Right atrium auricular region (tissue), 2 donors: ENCODE measurements at regions not wholly inside any gene's neighbourhood (a gene's known extent, or its start where the extent isn't known, plus 50 kb on each side); places are given as distances from the start of the nearest gene placed in this dataset.
A peak's percentile ranks its signal among the peaks of the same experiment; 100 is the strongest.

Experiments used
- DNase-seq: peaks from one replicate; pipeline ENCODE4 v3.0.0-alpha.2; 2019; ENCODE audit warnings: low spot score
- H3K27ac ChIP-seq, 2 donors: fragments of 200-600 bp; sonication (generic); 1 replicate in 1 of 2; 2 replicates in 1 of 2; pipeline ENCODE4 v1.5.1; 2016 to 2019
- H3K27me3 ChIP-seq, 2 donors: fragments of 200-600 bp; sonication (generic); one replicate each; pipeline versions ENCODE4 v1.5.1 to v1.6.0; 2017 to 2019
- H3K36me3 ChIP-seq: fragments of 200-600 bp; sonication (generic); one replicate; pipeline ENCODE4 v1.5.1; 2016
- H3K4me1 ChIP-seq, 2 donors: fragments of 200-600 bp; sonication (generic); one replicate each; pipeline versions ENCODE4 v1.5.1 to v1.6.0; 2017 to 2019
- H3K4me3 ChIP-seq, 2 donors: fragments of 200-600 bp; sonication (generic); 1 replicate in 1 of 2; 2 replicates in 1 of 2; pipeline ENCODE4 v1.5.1; 2017 to 2019; ENCODE audit warnings: mild to moderate bottlenecking in 1 of 2, moderate library complexity in 1 of 2
- H3K9me3 ChIP-seq, 2 donors: fragments of 200-600 bp; sonication (generic); one replicate each; pipeline ENCODE4 v1.5.1; 2019
- TF ChIP-seq, protein P1 (sequence below), 2 donors: fragments of 200-600 bp; sonication (generic); IDR thresholded peaks; one replicate each; pipeline ENCODE4 v1.5.1; 2019; ENCODE audit warnings: antibody characterized with exemption in 2 of 2

DNA sequence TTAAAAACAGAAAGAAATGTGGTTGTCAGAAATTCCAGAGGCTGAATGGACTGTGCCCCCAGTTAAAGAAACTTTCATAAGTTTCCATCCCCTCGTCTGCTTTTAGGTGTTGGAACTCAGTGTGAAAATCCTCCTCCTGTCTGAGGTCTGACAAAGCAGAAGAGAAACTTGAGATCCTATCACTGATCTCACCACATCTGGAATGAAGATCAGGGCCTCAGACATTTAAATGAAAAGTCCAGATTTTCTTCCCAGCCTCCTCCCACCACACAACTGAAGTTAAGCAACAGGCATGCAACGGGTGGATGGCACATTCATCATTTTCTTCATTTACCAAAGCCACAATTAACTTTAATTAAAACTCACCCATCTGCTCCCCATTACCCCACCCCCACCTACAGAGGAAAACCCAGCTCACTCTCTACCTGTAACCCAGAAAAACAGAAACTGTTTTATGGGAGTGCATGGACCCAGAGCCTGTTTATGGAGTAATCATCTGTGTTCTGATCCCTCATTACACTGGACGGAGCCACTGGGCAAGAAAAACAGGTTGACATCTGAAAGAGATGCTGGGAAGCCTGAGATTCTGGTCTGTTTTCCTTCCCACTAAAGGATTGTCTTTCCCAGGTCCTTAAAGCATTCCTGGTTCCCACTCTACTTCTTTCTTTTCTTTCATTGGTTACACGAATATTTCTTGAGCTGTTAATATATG, 58.1 kb upstream of the HOPX start:
- Histone ChIP-seq H3K4me3 (no peak overlapping the region), H3K9me3 (no peaks in the 10 kb centered on the region), H3K36me3 (no peaks in the 10 kb centered on the region), H3K27ac (no peak overlapping the region), H3K4me1 (no peaks in the 10 kb centered on the region), H3K27me3 (no peaks in the 10 kb centered on the region)
- DNase-seq, result no peak
- TF ChIP-seq, protein P1, sequence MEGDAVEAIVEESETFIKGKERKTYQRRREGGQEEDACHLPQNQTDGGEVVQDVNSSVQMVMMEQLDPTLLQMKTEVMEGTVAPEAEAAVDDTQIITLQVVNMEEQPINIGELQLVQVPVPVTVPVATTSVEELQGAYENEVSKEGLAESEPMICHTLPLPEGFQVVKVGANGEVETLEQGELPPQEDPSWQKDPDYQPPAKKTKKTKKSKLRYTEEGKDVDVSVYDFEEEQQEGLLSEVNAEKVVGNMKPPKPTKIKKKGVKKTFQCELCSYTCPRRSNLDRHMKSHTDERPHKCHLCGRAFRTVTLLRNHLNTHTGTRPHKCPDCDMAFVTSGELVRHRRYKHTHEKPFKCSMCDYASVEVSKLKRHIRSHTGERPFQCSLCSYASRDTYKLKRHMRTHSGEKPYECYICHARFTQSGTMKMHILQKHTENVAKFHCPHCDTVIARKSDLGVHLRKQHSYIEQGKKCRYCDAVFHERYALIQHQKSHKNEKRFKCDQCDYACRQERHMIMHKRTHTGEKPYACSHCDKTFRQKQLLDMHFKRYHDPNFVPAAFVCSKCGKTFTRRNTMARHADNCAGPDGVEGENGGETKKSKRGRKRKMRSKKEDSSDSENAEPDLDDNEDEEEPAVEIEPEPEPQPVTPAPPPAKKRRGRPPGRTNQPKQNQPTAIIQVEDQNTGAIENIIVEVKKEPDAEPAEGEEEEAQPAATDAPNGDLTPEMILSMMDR (IDR thresholded peaks at IDR 0.05), result no peak

DNA sequence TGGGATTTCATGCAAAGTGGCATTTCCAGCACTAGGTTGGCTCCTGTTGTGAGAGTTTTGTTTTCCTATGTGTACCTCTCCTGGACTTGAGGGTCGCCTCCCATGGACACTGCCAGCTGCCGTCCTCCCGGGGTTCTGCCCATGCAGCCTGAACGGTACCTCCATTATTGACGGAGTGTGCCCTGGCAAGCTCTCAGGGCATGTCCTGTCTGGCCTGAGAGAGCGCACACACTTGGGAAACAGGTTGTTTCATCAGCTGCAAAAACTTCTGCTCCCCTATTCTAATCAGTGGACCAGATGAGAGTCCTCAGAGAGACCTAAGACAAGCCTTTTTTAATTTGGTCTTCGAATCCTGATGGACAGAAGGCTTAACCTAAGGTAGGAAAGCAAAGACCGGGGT, 56.6 kb upstream of the HOPX start:
- no peak overlapping the region for H3K27ac ChIP-seq
- TF ChIP-seq, protein P1 (IDR thresholded peaks at IDR 0.05), result no peak
- no peaks in the 10 kb centered on the region for H3K36me3 ChIP-seq

DNA sequence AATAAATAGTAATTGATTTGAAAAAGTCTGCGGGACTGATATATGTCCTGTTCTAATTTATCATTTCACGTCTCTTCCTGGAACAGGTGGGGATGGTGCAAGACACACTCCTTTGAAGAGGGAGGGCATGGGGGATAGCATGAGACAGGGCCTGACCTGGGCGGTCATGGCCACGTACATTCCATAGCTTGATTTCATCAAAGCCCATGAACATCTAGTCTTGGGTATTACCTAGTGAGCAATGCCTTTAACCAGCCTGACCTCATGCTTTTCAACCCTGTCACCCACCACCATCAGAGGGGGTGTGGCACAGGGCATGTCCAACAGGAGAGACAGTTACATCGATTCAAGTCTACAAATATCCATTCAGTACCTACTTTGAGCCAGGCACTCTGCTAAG, 52.3 kb upstream of the HOPX start:
- DNase-seq, result no peak
- no peaks in the 10 kb centered on the region for H3K36me3 ChIP-seq
- no peaks in the 10 kb centered on the region for H3K9me3 ChIP-seq
- no peak overlapping the region for H3K4me3 ChIP-seq
- no peaks in the 10 kb centered on the region for H3K4me1 ChIP-seq
- no peak overlapping the region for H3K27ac ChIP-seq
- TF ChIP-seq, protein P1 (IDR thresholded peaks at IDR 0.05), result no peak
- H3K27me3 ChIP-seq, result no peaks in the 10 kb centered on the region

More for the DNA sequence above, 56.6 kb upstream of the HOPX start:
- Histone ChIP-seq H3K4me3 (no peak overlapping the region), H3K9me3 (no peaks in the 10 kb centered on the region), H3K4me1 (no peaks in the 10 kb centered on the region), H3K27me3 (no peaks in the 10 kb centered on the region)
- DNase-seq, result no peak

DNA sequence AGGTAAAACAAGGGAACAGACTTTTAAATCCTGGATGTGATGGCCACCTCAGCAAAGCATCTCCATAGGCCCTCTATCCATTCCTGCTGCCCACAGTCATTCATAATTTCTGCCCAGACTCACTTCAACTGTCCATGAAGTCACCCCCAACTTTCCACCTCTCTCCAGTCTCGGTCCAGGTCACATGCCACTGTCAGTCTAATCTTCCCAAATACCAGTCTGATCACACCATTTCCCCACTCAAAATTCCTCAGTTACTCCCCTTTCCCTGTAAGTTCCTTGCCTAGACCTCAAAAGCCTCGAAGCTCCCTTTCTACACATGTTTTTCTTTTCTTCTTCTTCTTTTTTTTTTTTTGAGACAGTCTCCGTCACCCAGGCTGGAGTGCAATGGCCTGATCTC, 51.2 kb upstream of the HOPX start:
- Histone ChIP-seq H3K9me3 (no peaks in the 10 kb centered on the region), H3K36me3 (no peaks in the 10 kb centered on the region), H3K4me3 (no peak overlapping the region), H3K27me3 (no peaks in the 10 kb centered on the region), H3K27ac (no peak overlapping the region), H3K4me1 (no peaks in the 10 kb centered on the region)
- no peak for DNase-seq
- TF ChIP-seq, protein P1 (IDR thresholded peaks at IDR 0.05), result no peak

DNA sequence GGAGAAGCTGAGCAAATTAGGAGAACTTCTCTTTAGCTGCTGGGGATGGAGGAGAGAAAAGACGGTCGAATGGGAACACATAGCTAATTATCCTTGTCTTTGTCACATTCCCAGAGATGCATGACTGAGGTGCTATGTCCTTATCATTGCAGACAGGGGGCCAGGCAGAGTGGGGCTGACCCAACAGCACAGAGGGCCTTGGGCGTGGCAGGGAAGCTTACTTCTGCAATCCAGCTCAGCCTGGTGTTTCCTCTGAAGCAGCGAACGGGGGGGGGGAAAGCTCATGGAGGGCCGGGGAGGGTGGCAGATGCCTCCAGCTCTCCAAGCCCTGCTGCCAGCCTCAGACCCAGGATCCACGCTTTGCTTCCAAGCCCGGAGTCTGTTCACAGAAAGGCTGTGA, 50.8 kb upstream of the HOPX start:
- H3K36me3 ChIP-seq, result no peaks in the 10 kb centered on the region
- H3K27me3 ChIP-seq, result no peaks in the 10 kb centered on the region
- H3K4me3 ChIP-seq, result no peak overlapping the region
- H3K9me3 ChIP-seq, result no peaks in the 10 kb centered on the region
- peak; percentile 60 for DNase-seq
- no peaks in the 10 kb centered on the region for H3K4me1 ChIP-seq
- no peak overlapping the region for H3K27ac ChIP-seq
- TF ChIP-seq, protein P1 (IDR thresholded peaks at IDR 0.05), result no peak
